ENCODE measurements at regions not wholly inside any gene's neighbourhood (a gene's known extent, or its start where the extent isn't known, plus 50 kb on each side); places are given as distances from the start of the nearest gene placed in this dataset.

- ChIA-PET POLR2A (no interaction called here), CTCF (no interaction called here)
- no peak for TF ChIP-seq CTCF (IDR thresholded peaks at IDR 0.05; ENCODE audit: insufficient read depth, low read length, missing control alignments)
- no peak overlapping the region for H3K4me3 ChIP-seq (ENCODE audit: low read depth, low read length)
- no peak for DNase-seq (ENCODE audit: low read depth, low spot score)
Observed at GRCh38 chr10:129375171-129375570, 91.9 kb upstream of the MGMT start.

GRCh38 chr10:129375912-129376311 lies 91.1 kb upstream of the MGMT start:
- TF ChIP-seq CTCF (IDR thresholded peaks at IDR 0.05; ENCODE audit: insufficient read depth, low read length, missing control alignments): no peak
- no peak overlapping the region for H3K4me3 ChIP-seq (ENCODE audit: low read depth, low read length)
- POLR2A ChIA-PET: no interaction called here
- no peak for DNase-seq (ENCODE audit: low read depth, low spot score)
- CTCF ChIA-PET: no interaction called here

DNA sequence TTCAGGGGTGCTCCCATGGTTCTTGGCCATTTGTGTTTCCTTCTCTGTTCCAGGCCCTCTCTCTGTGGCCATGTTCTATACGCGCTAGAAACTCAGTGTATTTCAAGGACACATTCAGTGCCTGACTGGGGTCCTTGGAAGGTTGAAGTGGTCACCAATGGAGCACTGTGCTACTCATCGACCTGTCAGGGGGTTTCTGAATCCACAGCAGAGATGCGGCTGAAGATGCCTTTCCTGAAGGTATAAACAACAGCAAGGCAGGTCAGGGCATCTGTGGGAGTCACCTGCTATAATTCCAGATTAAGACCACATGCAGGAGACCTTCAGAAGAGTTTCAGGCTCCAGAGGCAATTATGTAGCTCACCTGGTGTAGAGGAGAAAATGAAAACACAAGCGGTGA lies 86.8 kb upstream of the MGMT start:
- no peak for TF ChIP-seq CTCF (IDR thresholded peaks at IDR 0.05; ENCODE audit: insufficient read depth, low read length, missing control alignments)

GRCh38 chr10:129381741-129382140 lies 85.3 kb upstream of the MGMT start:
- POLR2A ChIA-PET: no interaction called here

More for the DNA sequence above, 86.8 kb upstream of the MGMT start:
- ChIA-PET CTCF (no interaction called here), POLR2A (no interaction called here)
- H3K4me3 ChIP-seq (ENCODE audit: low read depth, low read length): no peak overlapping the region
- DNase-seq (ENCODE audit: low read depth, low spot score): no peak

DNA sequence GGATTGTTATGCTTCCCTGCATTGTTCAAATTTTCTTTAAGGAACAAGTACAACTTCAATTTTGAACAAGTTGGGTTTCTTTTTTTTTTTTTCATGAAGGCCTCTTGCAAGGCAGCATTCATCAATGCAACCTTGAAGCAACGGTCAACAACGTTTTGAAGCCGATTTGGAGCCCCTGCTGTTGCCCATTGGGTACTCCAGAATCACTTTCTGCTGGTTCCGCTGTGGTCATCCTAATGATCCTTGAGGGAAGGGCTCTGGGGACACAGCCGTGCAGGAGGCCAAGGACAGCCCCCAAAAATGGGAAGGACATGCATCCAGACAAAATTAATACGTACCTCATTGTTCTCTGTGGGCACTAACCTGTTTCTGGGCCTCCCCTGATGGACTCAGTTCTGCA lies 84.6 kb upstream of the MGMT start:
- no peak for TF ChIP-seq CTCF (IDR thresholded peaks at IDR 0.05; ENCODE audit: insufficient read depth, low read length, missing control alignments)
- CTCF ChIA-PET: no interaction called here
- POLR2A ChIA-PET: no interaction called here
- DNase-seq (ENCODE audit: low read depth, low spot score): no peak
- no peak overlapping the region for H3K4me3 ChIP-seq (ENCODE audit: low read depth, low read length)

More at GRCh38 chr10:129381741-129382140, 85.3 kb upstream of the MGMT start:
- TF ChIP-seq CTCF (IDR thresholded peaks at IDR 0.05; ENCODE audit: insufficient read depth, low read length, missing control alignments): no peak
- no peak for DNase-seq (ENCODE audit: low read depth, low spot score)
- no peak overlapping the region for H3K4me3 ChIP-seq (ENCODE audit: low read depth, low read length)
- CTCF ChIA-PET: no interaction called here

- no peak overlapping the region for H3K4me3 ChIP-seq (ENCODE audit: low read depth, low read length)
- DNase-seq (ENCODE audit: low read depth, low spot score): no peak
- ChIA-PET CTCF (no interaction called here), POLR2A (no interaction called here)
- no peak for TF ChIP-seq CTCF (IDR thresholded peaks at IDR 0.05; ENCODE audit: insufficient read depth, low read length, missing control alignments)
Observed at GRCh38 chr10:129383651-129384050, 83.4 kb upstream of the MGMT start.
